HL-60 (cell line): ENCODE measurements at regions not wholly inside any gene's neighbourhood (a gene's known extent, or its start where the extent isn't known, plus 50 kb on each side); places are given as distances from the start of the nearest gene placed in this dataset.

Experiments
- DNase-seq, 2 experiments: peaks; one replicate each; pipeline ENCODE4 v3.0.0-alpha.2; 2010 to 2020; ENCODE audit warnings: low read depth in 1 of 2, low spot score in 1 of 2
- H3K27ac ChIP-seq: fragments of 250-450 bp; sonication (Bioruptor Pico); replicated peaks from 2 replicates; pipeline ENCODE4 v1.5.1; 2020; ENCODE audit warnings: mild to moderate bottlenecking, moderate library complexity
- H3K27me3 ChIP-seq: fragments of 250-450 bp; sonication (Bioruptor Pico); 2 replicates; pipeline ENCODE4 v1.5.1; 2021; ENCODE audit warnings: mild to moderate bottlenecking, moderate library complexity; ENCODE audit not compliant: insufficient read depth, poor library complexity, severe bottlenecking
- H3K4me3 ChIP-seq: replicated peaks from 2 replicates; pipeline ENCODE4 v1.5.1; 2011; ENCODE audit warnings: mild to moderate bottlenecking, control low read depth, low read length; ENCODE audit not compliant: insufficient read depth
- CTCF ChIP-seq: IDR thresholded peaks from one replicate; pipeline ENCODE4 v1.5.1; 2011; ENCODE audit warnings: low read length, control low read depth, inconsistent platforms; ENCODE audit not compliant: insufficient read depth
- GABPA ChIP-seq: IDR thresholded peaks from 2 replicates; pipeline ENCODE4 v1.6.1; 2012; ENCODE audit warnings: low read depth
- POLR2AphosphoS5 ChIP-seq: IDR thresholded peaks from 2 replicates; pipeline ENCODE4 v1.6.1; 2012; ENCODE audit warnings: low read depth
- REST ChIP-seq: IDR thresholded peaks from 2 replicates; pipeline ENCODE4 v1.6.1; 2012; ENCODE audit warnings: low read depth; ENCODE audit not compliant: insufficient replicate concordance
- SPI1 ChIP-seq: IDR thresholded peaks from 2 replicates; pipeline ENCODE4 v1.6.1; 2012; ENCODE audit warnings: low read depth, mild to moderate bottlenecking, borderline replicate concordance

DNA sequence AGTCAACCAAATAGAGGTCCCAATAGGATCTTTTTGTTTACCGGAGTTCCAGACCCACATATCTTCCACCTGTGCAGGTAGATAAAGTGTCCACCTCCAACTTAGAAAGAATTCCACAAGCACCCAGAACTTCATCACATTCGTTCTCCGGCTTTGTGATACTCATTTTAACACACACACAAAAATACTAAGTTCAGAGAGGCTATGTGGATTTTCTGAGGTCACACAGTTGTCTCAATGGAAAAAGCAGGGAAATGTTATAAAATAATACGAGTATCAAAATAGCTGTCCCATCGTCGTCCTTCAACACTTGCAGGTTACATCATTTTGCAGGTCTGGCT lies 137.5 kb downstream of the TMCO5A start:
- no peak for DNase-seq
- no peak overlapping the region for H3K4me3 ChIP-seq
- H3K27me3 ChIP-seq: peaks cover 16% of the 10 kb centered on the region
- no peak for TF ChIP-seq POLR2AphosphoS5
- H3K27ac ChIP-seq: no peak overlapping the region

GRCh38 chr15:38072348-38073177 lies 138.1 kb downstream of the TMCO5A start:
- Histone ChIP-seq H3K27ac (no peak overlapping the region), H3K4me3 (peak overlapping the region; percentile 35), H3K27me3 (peaks cover 19% of the 10 kb centered on the region)
- no peak for TF ChIP-seq SPI1
- no peak for TF ChIP-seq GABPA
- TF ChIP-seq REST: no peak
- no peak for TF ChIP-seq POLR2AphosphoS5
- TF ChIP-seq CTCF: no peak
- DNase-seq: peak in 1 of 2 experiments; percentile 30

DNA sequence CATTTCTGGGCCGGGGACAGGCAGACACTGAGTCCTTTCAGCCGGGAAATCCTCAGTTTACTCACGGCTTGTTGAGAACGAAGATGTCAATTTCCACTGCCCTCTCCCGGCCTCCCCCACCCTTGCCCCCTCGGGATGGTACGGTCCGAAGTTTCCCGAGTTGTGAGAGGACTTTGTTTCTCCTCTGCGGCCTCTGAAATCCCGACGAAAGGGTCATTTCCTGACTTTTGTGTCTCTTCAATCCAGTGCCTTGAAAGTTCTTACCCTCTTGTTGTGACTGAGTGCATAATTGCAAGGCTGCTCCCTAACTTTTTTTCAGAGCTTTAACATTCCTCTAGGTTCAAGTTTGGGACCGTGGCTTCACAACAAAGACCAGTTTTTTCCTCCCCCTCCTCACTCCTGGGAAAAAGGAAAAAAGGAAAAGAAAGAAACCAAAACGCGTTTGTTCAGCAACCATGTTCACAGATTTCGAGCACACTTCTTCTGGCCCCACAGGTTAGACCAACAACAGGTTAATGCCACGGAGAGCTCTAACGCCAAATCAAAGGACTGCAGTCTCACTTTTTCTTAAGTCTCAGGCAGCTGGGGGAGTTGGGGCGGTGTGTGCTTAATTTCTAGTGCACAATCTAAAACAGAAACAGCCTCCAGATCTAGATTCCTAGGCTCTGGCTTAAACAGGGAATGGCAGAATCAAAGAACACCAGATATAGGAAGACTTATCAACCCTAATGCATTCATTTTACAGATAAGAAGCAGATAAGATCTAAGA lies 138.9 kb downstream of the TMCO5A start:
- Histone ChIP-seq H3K27me3 (peaks cover 19% of the 10 kb centered on the region), H3K4me3 (no peak overlapping the region), H3K27ac (no peak overlapping the region)
- TF ChIP-seq SPI1 (no peak), CTCF (no peak), REST (no peak), POLR2AphosphoS5 (no peak), GABPA (no peak)
- DNase-seq: no peak

DNA sequence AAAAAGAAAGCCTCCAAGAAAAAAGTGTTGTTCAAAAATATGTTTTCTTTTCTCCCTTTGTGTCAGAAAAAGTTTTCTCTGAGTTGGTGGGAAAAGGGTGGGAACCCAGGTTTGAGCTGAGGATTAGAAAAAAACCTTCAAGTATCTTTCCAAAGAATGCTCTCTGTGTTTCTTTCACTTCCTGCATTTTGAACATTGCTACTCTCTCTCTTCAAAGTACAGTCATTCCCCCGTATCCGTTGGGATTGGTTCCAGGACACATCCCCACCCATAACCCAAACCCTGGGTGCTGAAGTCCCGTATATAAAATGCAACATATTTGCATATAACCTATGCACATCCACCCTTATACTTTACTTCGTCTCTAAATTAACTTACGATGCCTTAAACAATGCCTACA lies 139.6 kb downstream of the TMCO5A start:
- Histone ChIP-seq H3K4me3 (no peak overlapping the region), H3K27ac (no peak overlapping the region), H3K27me3 (peaks cover 19% of the 10 kb centered on the region)
- no peak for DNase-seq
- no peak for TF ChIP-seq CTCF
- TF ChIP-seq REST: no peak
- TF ChIP-seq POLR2AphosphoS5: no peak
- TF ChIP-seq GABPA: no peak
- TF ChIP-seq SPI1: no peak
